Natural killer cell treated with Interleukin-12 subunit alpha and Interleukin-12 subunit beta and Interleukin-15 and Interleukin-18, amount 100 ng/mL, for 72 hours (primary cell): ENCODE measurements at regions not wholly inside any gene's neighbourhood (a gene's known extent, or its start where the extent isn't known, plus 50 kb on each side); places are given as distances from the start of the nearest gene placed in this dataset.

Source experiments
- ATAC-seq, 2 donors: fragments of 150-1000 bp; cut with Tn5 transposase in 1 of 2; sonication (Bioruptor Pico), chemical (Tn5 transposase) in 1 of 2; 2 replicates each; pipeline ENCODE4 v1.10.0; 2021
- DNase-seq: peaks from one replicate; pipeline ENCODE4 v3.0.0; 2022; ENCODE audit warnings: low spot score
- H3K27ac Mint-ChIP-seq, 2 donors: 1 replicate in 1 of 2; 2 replicates in 1 of 2; pipeline ENCODE4 v1.8.0; 2022; ENCODE audit warnings: mixed read lengths in 2 of 2, mild to moderate bottlenecking in 1 of 2, moderate library complexity in 1 of 2
- H3K27me3 Mint-ChIP-seq, 2 donors: 1 replicate in 1 of 2; 2 replicates in 1 of 2; pipeline ENCODE4 v1.8.0; 2022; ENCODE audit warnings: mixed read lengths in 2 of 2
- H3K36me3 Mint-ChIP-seq: one replicate; pipeline ENCODE4 v1.8.0; 2022; ENCODE audit warnings: mixed read lengths
- H3K4me1 Mint-ChIP-seq, 2 donors: 1 replicate in 1 of 2; 2 replicates in 1 of 2; pipeline ENCODE4 v1.8.0; 2022; ENCODE audit warnings: low read depth in 2 of 2, mixed read lengths in 2 of 2, mild to moderate bottlenecking in 1 of 2
- H3K4me3 Mint-ChIP-seq: one replicate; pipeline ENCODE4 v1.8.0; 2022; ENCODE audit warnings: mixed read lengths
- H3K9me3 Mint-ChIP-seq: 2 replicates; pipeline ENCODE4 v1.8.0; 2022; ENCODE audit warnings: mixed read lengths

GRCh38 chr12:127398016-127398710 is 868.8 kb upstream of the TMEM132C start:
- DNase-seq, result no peak
- peaks cover 0 to 16% of the 10 kb centered on the region in 2 donors for H3K27me3 Mint-ChIP-seq

DNA sequence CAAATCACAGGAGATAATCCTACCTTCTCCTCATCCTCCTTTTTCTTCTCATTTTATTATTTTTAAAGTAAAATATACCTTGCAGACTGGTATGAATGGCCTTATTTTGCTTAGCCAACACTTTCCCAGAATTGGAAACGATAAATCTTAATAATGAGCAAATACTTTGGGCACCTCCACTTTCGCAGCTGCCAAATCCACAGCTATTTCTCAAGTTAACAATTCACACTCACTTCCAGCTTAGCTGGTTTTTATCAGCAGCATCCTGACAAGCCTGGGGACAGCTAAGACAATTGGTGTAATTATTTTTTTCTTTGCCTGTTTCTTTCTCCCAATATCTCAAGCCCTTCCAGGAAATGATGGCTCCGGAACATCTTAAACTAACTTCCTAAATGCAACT is 867.5 kb upstream of the TMEM132C start:
- Mint-ChIP-seq H3K36me3 (no peaks in the 10 kb centered on the region), H3K27me3 (peaks cover 0 to 16% of the 10 kb centered on the region in 2 donors), H3K4me3 (no peak overlapping the region), H3K4me1 (no peaks in the 10 kb centered on the region), H3K27ac (no peak overlapping the region), H3K9me3 (no peaks in the 10 kb centered on the region)
- DNase-seq, result no peak
- no peak for ATAC-seq

More at GRCh38 chr12:127398016-127398710, 868.8 kb upstream of the TMEM132C start:
- H3K9me3 Mint-ChIP-seq, result no peaks in the 10 kb centered on the region
- no peaks in the 10 kb centered on the region for H3K36me3 Mint-ChIP-seq
- no peaks in the 10 kb centered on the region for H3K4me1 Mint-ChIP-seq
- no peak overlapping the region for H3K27ac Mint-ChIP-seq
- H3K4me3 Mint-ChIP-seq, result no peak overlapping the region
- no peak for ATAC-seq

DNA sequence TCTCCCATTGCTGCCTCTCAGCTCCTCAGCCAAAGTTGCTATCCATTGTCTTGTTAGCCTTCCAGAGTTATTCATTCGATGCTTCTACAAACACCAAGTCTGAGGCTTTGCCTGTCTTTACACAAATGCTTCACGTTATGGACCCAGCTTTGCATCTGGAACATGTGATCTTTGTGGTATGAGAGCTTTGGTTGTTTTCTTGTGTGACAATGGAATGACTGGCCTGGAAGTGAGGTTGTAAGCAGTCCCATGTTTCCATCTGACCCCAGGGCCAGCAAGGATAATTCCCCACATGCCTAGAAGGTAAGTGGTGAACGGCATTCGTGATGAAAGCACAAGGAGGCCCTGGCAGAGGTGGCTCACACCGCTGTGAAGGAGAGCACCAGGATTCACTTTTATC is 866.7 kb upstream of the TMEM132C start:
- Mint-ChIP-seq H3K27ac (no peak overlapping the region), H3K36me3 (no peaks in the 10 kb centered on the region)

GRCh38 chr12:127401005-127401404 is 866.0 kb upstream of the TMEM132C start:
- no peak for DNase-seq
- no peak for ATAC-seq

More for the DNA sequence above, 866.7 kb upstream of the TMEM132C start:
- ATAC-seq (no peak), DNase-seq (no peak)
- no peak overlapping the region for H3K4me3 Mint-ChIP-seq
- no peaks in the 10 kb centered on the region for H3K4me1 Mint-ChIP-seq
- no peaks in the 10 kb centered on the region for H3K9me3 Mint-ChIP-seq
- H3K27me3 Mint-ChIP-seq, result peaks cover 0 to 16% of the 10 kb centered on the region in 2 donors

GRCh38 chr12:127401536-127401935 is 865.4 kb upstream of the TMEM132C start:
- ATAC-seq, result no peak
- H3K4me3 Mint-ChIP-seq, result no peak overlapping the region
- no peaks in the 10 kb centered on the region for H3K4me1 Mint-ChIP-seq
- no peak overlapping the region for H3K27ac Mint-ChIP-seq
- peaks cover 0 to 11% of the 10 kb centered on the region in 2 donors for H3K27me3 Mint-ChIP-seq
- no peaks in the 10 kb centered on the region for H3K36me3 Mint-ChIP-seq
- H3K9me3 Mint-ChIP-seq, result no peaks in the 10 kb centered on the region
- DNase-seq, result no peak

More at GRCh38 chr12:127401005-127401404, 866.0 kb upstream of the TMEM132C start:
- Mint-ChIP-seq H3K27ac (no peak overlapping the region), H3K4me3 (no peak overlapping the region), H3K36me3 (no peaks in the 10 kb centered on the region), H3K9me3 (no peaks in the 10 kb centered on the region), H3K27me3 (peaks cover 0 to 16% of the 10 kb centered on the region in 2 donors), H3K4me1 (no peaks in the 10 kb centered on the region)

GRCh38 chr12:127411166-127411915 is 855.6 kb upstream of the TMEM132C start:
- Mint-ChIP-seq H3K4me1 (no peaks in the 10 kb centered on the region), H3K27me3 (no peaks in the 10 kb centered on the region), H3K27ac (no peak overlapping the region), H3K36me3 (no peaks in the 10 kb centered on the region), H3K4me3 (no peak overlapping the region), H3K9me3 (no peaks in the 10 kb centered on the region)
- ATAC-seq (no peak), DNase-seq (no peak)

DNA sequence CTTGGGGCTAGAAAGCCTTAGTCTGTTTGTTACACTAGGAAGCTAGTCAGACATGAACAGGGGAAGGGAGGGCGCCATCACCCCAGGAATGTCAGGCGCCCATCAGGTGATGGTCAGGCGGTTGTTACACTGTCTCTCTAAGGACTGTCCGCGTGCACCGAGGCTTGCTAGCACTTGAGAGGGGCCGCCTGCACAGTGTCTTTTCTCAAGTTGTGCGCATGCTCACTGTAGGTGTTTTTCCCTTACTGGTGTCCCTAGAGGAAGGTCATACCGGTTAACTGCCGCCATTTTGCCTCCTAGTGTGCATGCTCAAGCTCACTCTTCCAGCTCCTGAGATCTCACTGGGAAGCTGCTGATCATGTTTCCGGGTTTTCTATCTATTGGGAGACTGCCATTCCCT is 855.0 kb upstream of the TMEM132C start:
- H3K4me1 Mint-ChIP-seq, result no peaks in the 10 kb centered on the region
- no peaks in the 10 kb centered on the region for H3K27me3 Mint-ChIP-seq
- no peaks in the 10 kb centered on the region for H3K36me3 Mint-ChIP-seq
- H3K27ac Mint-ChIP-seq, result no peak overlapping the region
- no peak overlapping the region for H3K4me3 Mint-ChIP-seq
- no peak for ATAC-seq
- no peak for DNase-seq
- H3K9me3 Mint-ChIP-seq, result no peaks in the 10 kb centered on the region

DNA sequence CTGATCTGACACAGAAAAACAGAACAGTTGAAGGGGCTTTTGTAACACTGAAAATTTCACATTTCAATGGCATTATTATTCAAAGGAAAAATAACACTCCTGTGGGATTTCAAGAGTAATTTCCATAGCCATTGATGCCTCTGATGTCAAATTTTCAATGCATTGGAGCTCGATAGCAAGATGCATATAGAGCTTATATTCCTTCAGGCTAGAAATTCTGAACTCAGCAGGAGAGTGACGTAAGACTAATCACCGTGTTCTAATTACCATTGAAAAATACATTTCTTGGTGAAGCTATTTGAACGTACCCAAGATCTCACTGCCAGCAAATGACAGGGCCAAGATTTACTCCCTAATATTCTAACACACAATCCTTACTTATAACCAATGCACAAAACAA is 854.1 kb upstream of the TMEM132C start:
- DNase-seq (no peak), ATAC-seq (no peak)
- H3K9me3 Mint-ChIP-seq, result peaks cover 4% of the 10 kb centered on the region
- no peaks in the 10 kb centered on the region for H3K4me1 Mint-ChIP-seq
- no peak overlapping the region for H3K4me3 Mint-ChIP-seq
- H3K27ac Mint-ChIP-seq, result no peak overlapping the region
- no peaks in the 10 kb centered on the region for H3K27me3 Mint-ChIP-seq
- H3K36me3 Mint-ChIP-seq, result no peaks in the 10 kb centered on the region

GRCh38 chr12:127414186-127414585 is 852.8 kb upstream of the TMEM132C start:
- H3K4me1 Mint-ChIP-seq, result no peaks in the 10 kb centered on the region
- ATAC-seq (no peak), DNase-seq (no peak)
- no peak overlapping the region for H3K27ac Mint-ChIP-seq
- peaks cover 4% of the 10 kb centered on the region for H3K9me3 Mint-ChIP-seq
- H3K4me3 Mint-ChIP-seq, result no peak overlapping the region
- no peaks in the 10 kb centered on the region for H3K27me3 Mint-ChIP-seq
- no peaks in the 10 kb centered on the region for H3K36me3 Mint-ChIP-seq

DNA sequence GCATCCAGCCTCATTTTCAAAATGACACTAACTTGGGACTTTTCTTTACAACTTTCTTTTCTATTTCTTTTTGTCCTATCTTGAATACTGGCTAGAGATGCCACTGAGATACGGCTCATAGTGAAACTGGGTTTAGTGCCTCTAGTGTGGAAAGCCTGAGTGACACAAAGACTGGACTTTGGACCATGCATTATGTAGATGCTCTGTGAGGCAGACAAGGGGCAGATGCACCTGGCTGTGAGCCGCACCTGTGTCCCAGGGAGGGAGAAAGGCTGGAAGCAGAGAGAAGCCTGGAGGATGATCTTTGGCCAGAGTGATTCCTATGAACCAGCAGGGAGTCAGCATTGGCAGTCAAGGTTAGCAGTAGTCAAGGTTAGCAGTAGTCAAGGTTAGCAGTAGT is 852.3 kb upstream of the TMEM132C start:
- ATAC-seq, result no peak
- no peak overlapping the region for H3K27ac Mint-ChIP-seq
- H3K27me3 Mint-ChIP-seq, result no peaks in the 10 kb centered on the region

GRCh38 chr12:127416796-127417195 is 850.2 kb upstream of the TMEM132C start:
- DNase-seq (no peak), ATAC-seq (no peak)
- Mint-ChIP-seq H3K4me3 (no peak overlapping the region), H3K4me1 (no peaks in the 10 kb centered on the region), H3K9me3 (peaks cover 7% of the 10 kb centered on the region), H3K27me3 (peaks cover 0 to 5% of the 10 kb centered on the region in 2 donors), H3K36me3 (no peaks in the 10 kb centered on the region), H3K27ac (no peak overlapping the region)

More for the DNA sequence above, 852.3 kb upstream of the TMEM132C start:
- H3K4me3 Mint-ChIP-seq, result no peak overlapping the region
- H3K4me1 Mint-ChIP-seq, result no peaks in the 10 kb centered on the region
- H3K36me3 Mint-ChIP-seq, result no peaks in the 10 kb centered on the region
- H3K9me3 Mint-ChIP-seq, result peaks cover 4% of the 10 kb centered on the region
- DNase-seq, result no peak

- peaks cover 10% of the 10 kb centered on the region for H3K9me3 Mint-ChIP-seq
- H3K27ac Mint-ChIP-seq, result no peak overlapping the region
- no peaks in the 10 kb centered on the region for H3K4me1 Mint-ChIP-seq
- no peak overlapping the region for H3K4me3 Mint-ChIP-seq
- ATAC-seq (no peak), DNase-seq (no peak)
- peaks cover 0 to 6% of the 10 kb centered on the region in 2 donors for H3K27me3 Mint-ChIP-seq
- H3K36me3 Mint-ChIP-seq, result no peaks in the 10 kb centered on the region
Observed at GRCh38 chr12:127419111-127419510, 847.9 kb upstream of the TMEM132C start.

GRCh38 chr12:127421614-127422013 is 845.4 kb upstream of the TMEM132C start:
- no peaks in the 10 kb centered on the region for H3K36me3 Mint-ChIP-seq

DNA sequence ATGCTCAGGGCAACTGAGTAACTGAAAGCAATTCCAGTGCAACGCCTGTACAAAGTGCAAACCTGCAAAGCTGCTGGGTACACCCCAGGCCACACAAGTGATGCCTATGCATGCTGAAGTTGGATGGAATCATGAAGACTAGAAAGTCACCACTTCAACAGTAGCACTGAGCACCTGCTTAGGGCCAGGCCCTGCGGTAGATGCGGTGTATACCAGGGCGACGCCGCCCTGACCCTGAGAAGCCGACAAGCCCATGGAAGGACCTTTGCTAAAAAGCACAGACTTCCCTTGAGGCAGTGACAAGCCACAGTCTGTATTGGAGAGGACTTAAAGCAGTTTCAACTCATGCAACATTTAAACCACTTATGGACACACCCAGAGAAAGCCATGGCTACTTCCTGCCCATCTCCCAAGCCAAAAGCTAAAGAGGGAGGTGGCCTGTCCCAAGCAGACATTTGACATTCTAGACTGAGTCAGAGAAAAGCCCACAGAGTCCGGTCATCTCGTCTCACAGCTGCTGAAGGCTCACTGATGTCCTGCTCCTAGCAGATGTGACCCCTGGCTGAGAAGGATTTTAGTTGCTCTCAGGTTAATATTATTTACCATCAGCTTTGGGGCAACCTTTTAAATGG is 843.9 kb upstream of the TMEM132C start:
- Mint-ChIP-seq H3K36me3 (no peaks in the 10 kb centered on the region), H3K9me3 (peaks cover 6% of the 10 kb centered on the region), H3K4me1 (no peaks in the 10 kb centered on the region), H3K27me3 (peaks cover 0 to 6% of the 10 kb centered on the region in 2 donors), H3K4me3 (no peak overlapping the region), H3K27ac (no peak overlapping the region)
- no peak for DNase-seq
- no peak for ATAC-seq

More at GRCh38 chr12:127421614-127422013, 845.4 kb upstream of the TMEM132C start:
- DNase-seq, result no peak
- no peak overlapping the region for H3K4me3 Mint-ChIP-seq
- H3K27me3 Mint-ChIP-seq, result peaks cover 0 to 6% of the 10 kb centered on the region in 2 donors
- H3K27ac Mint-ChIP-seq, result no peak overlapping the region
- H3K9me3 Mint-ChIP-seq, result peaks cover 10% of the 10 kb centered on the region
- H3K4me1 Mint-ChIP-seq, result no peaks in the 10 kb centered on the region
- ATAC-seq, result no peak
